ENCODE measurements at regions not wholly inside any gene's neighbourhood (a gene's known extent, or its start where the extent isn't known, plus 50 kb on each side); places are given as distances from the start of the nearest gene placed in this dataset.

DNA sequence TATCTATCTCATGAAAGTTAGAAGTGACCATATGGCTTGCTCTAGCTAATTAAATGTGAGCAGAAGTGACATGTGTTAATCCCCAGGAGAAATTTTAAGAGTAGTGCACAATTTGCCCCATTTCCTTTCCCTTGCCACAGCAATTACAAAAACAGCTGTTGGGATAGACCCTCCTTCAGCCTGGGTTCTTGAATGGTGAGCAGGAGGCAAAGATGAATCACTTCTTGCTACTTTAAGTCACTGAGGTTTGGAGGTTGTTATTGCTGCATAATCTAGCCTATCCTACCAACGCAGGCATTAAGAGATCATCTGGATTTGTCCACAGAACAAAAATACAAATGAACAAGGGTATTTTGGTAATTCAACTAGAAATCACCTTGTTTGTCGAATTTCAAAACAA is 51.7 kb upstream of the CAPN7 start:
- TF ChIP-seq POLR2A (IDR thresholded peaks at IDR 0.05; ENCODE audit: low read length) (no peak), GATA1 (IDR thresholded peaks at IDR 0.05; ENCODE audit: low read depth, low read length) (no peak)

Measured in erythroblast (primary cell).